Ascending aorta (tissue), 2 donors: ENCODE measurements at regions not wholly inside any gene's neighbourhood (a gene's known extent, or its start where the extent isn't known, plus 50 kb on each side); places are given as distances from the start of the nearest gene placed in this dataset.

ENCODE experiments used
- DNase-seq, 2 donors: peaks; one replicate each; pipeline ENCODE4 v3.0.0-alpha.2; 2019; ENCODE audit warnings: low spot score in 2 of 2
- H3K27ac ChIP-seq, 2 donors: fragments of 200-600 bp; sonication (generic); one replicate each; pipeline ENCODE4 v1.5.1; 2016 to 2017; ENCODE audit warnings: mild to moderate bottlenecking in 1 of 2
- H3K27me3 ChIP-seq: fragments of 200-600 bp; sonication (generic); one replicate; pipeline ENCODE4 v1.5.1; 2017
- H3K36me3 ChIP-seq, 2 donors: fragments of 200-600 bp; sonication (generic); one replicate each; pipeline ENCODE4 v1.5.1; 2016
- H3K4me1 ChIP-seq, 2 donors: fragments of 200-600 bp; sonication (generic); one replicate each; pipeline ENCODE4 v1.5.1; 2016 to 2017; ENCODE audit warnings: mild to moderate bottlenecking in 1 of 2
- H3K4me3 ChIP-seq, 2 donors: fragments of 200-600 bp; sonication (generic); one replicate each; pipeline ENCODE4 v1.5.1; 2016 to 2017; ENCODE audit warnings: mild to moderate bottlenecking in 1 of 2
- H3K9me3 ChIP-seq, 2 donors: fragments of 200-600 bp; sonication (generic); one replicate each; pipeline ENCODE4 v1.5.1; 2016
- CTCF ChIP-seq, 3 experiments: fragments of 200-600 bp in 2 of 3; fragments of 450-650 bp in 1 of 3; sonication (generic) in 2 of 3; IDR thresholded peaks; one replicate each; pipeline ENCODE4 v1.5.1; 2016 to 2019; ENCODE audit warnings: antibody characterized with exemption in 3 of 3, mild to moderate bottlenecking in 1 of 3, moderate library complexity in 1 of 3
- intact Hi-C: fragments of 100-400 bp; cut with DNase I; formaldehyde crosslinking; loops from one replicate; pipeline ENCODE4 v1.15.1; 2023

DNA sequence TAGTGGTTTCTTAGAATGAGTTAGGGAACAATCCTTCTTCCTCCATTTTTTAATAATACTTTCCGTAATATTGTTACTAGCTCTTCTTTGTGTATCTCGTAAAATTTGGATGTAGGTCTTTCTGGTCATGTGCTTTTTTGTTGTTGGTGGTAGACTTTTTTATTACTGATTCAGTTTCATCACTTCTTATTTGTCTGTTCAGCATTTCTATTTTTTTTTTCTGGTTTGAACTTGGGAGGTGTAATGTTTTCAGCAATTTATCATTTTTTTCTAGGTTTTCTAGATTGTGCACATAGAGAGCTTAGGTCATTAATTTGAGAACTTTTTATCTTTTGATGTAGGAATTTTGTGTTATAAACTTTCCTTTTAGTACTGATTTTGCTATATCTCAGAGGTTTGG is 1299.9 kb downstream of the FSCB start:
- Histone ChIP-seq H3K36me3 (no peaks in the 10 kb centered on the region), H3K27ac (no peak overlapping the region), H3K27me3 (no peaks in the 10 kb centered on the region), H3K9me3 (no peaks in the 10 kb centered on the region), H3K4me1 (no peaks in the 10 kb centered on the region), H3K4me3 (no peak overlapping the region)
- intact Hi-C loops: no loop called here
- no peak for DNase-seq
- TF ChIP-seq CTCF (IDR thresholded peaks at IDR 0.05): no peak

- no peak overlapping the region for H3K27ac ChIP-seq
- H3K4me1 ChIP-seq: no peaks in the 10 kb centered on the region
- DNase-seq: no peak
- no peaks in the 10 kb centered on the region for H3K27me3 ChIP-seq
- no peak for TF ChIP-seq CTCF (IDR thresholded peaks at IDR 0.05)
- no peaks in the 10 kb centered on the region for H3K36me3 ChIP-seq
- H3K9me3 ChIP-seq: no peaks in the 10 kb centered on the region
- intact Hi-C loops: no loop called here
- no peak overlapping the region for H3K4me3 ChIP-seq
Measured at GRCh38 chr14:43204816-43205215, 1302.3 kb downstream of the FSCB start.

GRCh38 chr14:43200519-43200918 is 1306.6 kb downstream of the FSCB start:
- no peaks in the 10 kb centered on the region for H3K36me3 ChIP-seq
- intact Hi-C loops: no loop called here

GRCh38 chr14:43198465-43198864 is 1308.6 kb downstream of the FSCB start:
- Histone ChIP-seq H3K9me3 (no peaks in the 10 kb centered on the region), H3K36me3 (no peaks in the 10 kb centered on the region), H3K27ac (no peak overlapping the region), H3K4me3 (no peak overlapping the region), H3K27me3 (no peaks in the 10 kb centered on the region), H3K4me1 (no peaks in the 10 kb centered on the region)
- intact Hi-C loops: no loop called here
- no peak for TF ChIP-seq CTCF (IDR thresholded peaks at IDR 0.05)
- DNase-seq: no peak

More at GRCh38 chr14:43200519-43200918, 1306.6 kb downstream of the FSCB start:
- Histone ChIP-seq H3K4me1 (no peaks in the 10 kb centered on the region), H3K27ac (no peak overlapping the region), H3K27me3 (no peaks in the 10 kb centered on the region), H3K9me3 (no peaks in the 10 kb centered on the region), H3K4me3 (no peak overlapping the region)
- DNase-seq: no peak
- no peak for TF ChIP-seq CTCF (IDR thresholded peaks at IDR 0.05)

DNA sequence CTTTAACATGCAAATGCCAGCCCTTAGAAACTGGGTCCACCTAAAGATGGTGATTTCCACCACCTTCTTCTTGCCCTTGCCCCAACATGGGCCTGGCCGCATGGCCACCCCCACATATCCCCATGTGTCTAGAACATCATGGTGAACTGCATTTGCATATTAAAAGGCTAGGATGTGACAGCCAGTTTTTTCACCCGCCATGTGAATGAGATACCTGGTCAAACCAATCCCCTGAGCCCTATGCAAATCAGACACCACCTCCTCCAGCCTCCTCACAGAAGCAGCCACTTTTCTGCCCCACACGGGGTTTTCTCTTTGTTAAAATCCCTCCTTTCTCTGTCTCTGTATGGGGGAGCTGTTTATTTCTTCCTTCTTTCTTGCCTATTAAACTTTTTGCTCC is 1322.5 kb downstream of the FSCB start:
- no peaks in the 10 kb centered on the region for H3K9me3 ChIP-seq
- H3K4me1 ChIP-seq: no peaks in the 10 kb centered on the region
- TF ChIP-seq CTCF (IDR thresholded peaks at IDR 0.05): no peak
- H3K27ac ChIP-seq: no peak overlapping the region
- H3K4me3 ChIP-seq: no peak overlapping the region
- no peaks in the 10 kb centered on the region for H3K36me3 ChIP-seq
- DNase-seq: no peak
- H3K27me3 ChIP-seq: no peaks in the 10 kb centered on the region
- intact Hi-C loops: no loop called here

DNA sequence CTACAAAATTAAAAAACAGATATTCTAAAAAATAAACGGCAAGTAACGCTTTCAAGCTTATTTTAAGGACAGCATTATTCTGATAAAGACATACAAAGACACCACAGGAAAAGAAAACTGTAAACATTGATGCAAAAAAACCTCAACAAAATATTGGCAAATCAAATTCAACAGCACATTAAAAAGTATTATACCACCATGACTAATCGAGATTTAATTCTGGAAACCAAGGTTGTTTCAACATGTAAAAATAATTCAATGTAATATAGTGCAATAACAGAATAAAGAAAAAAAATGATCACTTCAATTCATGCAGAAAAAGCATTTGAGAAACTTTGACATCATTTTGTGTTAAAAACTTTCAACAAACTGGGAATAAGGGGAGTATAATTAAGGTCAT is 1323.2 kb downstream of the FSCB start:
- Histone ChIP-seq H3K4me3 (no peak overlapping the region), H3K27me3 (no peaks in the 10 kb centered on the region), H3K27ac (no peak overlapping the region), H3K9me3 (no peaks in the 10 kb centered on the region), H3K4me1 (no peaks in the 10 kb centered on the region), H3K36me3 (no peaks in the 10 kb centered on the region)
- no peak for DNase-seq
- no peak for TF ChIP-seq CTCF (IDR thresholded peaks at IDR 0.05)
- intact Hi-C loops: no loop called here
